HepG2 (cell line): ENCODE measurements at regions not wholly inside any gene's neighbourhood (a gene's known extent, or its start where the extent isn't known, plus 50 kb on each side); places are given as distances from the start of the nearest gene placed in this dataset.

Experiments used
- ATAC-seq: fragments of 200-7000 bp; cut with Tn5 transposase; 3 replicates; pipeline ENCODE4 v1.9.1; 2020; ENCODE audit warnings: mild to moderate bottlenecking, moderate library complexity
- BruUV-seq: library from RNA; stranded (reverse); fragments of 400-500 nt; replicated peaks from 2 replicates; lab custom pipeline; 2021; lab: Mats Ljungman, UMichigan
- CTCF ChIA-PET: fragments of 300-600 bp; formaldehyde crosslinking; extraction: SDS; loops from one replicate; lab custom pipeline; 2021; ENCODE audit warnings: low total read pairs, inconsistent platforms, low intra/inter-chr PET ratio; lab: Yijun Ruan, JAX
- POLR2A ChIA-PET: fragments of 350-600 bp; sonication (Branson Sonifier 250); formaldehyde crosslinking; loops from one replicate; lab custom pipeline; 2020; ENCODE audit warnings: antibody characterized with exemption, inconsistent platforms; lab: Yijun Ruan, JAX
- DNase-seq: peaks from one replicate; pipeline ENCODE4 v3.0.0-alpha.2; 2015; ENCODE audit warnings: low spot score
- FAIRE-seq: peaks from 3 replicates; lab custom pipeline; 2011; peaks lifted over from hg19 to GRCh38; lab: Jason Lieb, UNC
- H2AFZ ChIP-seq: one replicate; pipeline ENCODE4 v1.6.1; 2011; ENCODE audit warnings: low read length, inconsistent platforms
- H3K27ac ChIP-seq: fragments of 300-600 bp; 3 replicates; pipeline ENCODE4 v1.8.0; 2011; ENCODE audit warnings: mixed run types, mild to moderate bottlenecking, mixed read lengths, low read length, inconsistent platforms; ENCODE audit not compliant: insufficient read depth; ENCODE audit errors: extremely low read length
- H3K27me3 ChIP-seq, 2 experiments: fragments of 200-600 bp in 1 of 2; 2 replicates in 1 of 2; 3 replicates in 1 of 2; pipeline versions ENCODE4 v1.6.0 to v1.8.0; 2011; ENCODE audit warnings: low read length in 2 of 2, mild to moderate bottlenecking in 2 of 2, moderate library complexity in 2 of 2, inconsistent platforms in 1 of 2; ENCODE audit not compliant: insufficient read depth in 2 of 2, control insufficient read depth in 1 of 2
- H3K36me3 ChIP-seq, 2 experiments: fragments of 200-600 bp in 1 of 2; replicated peaks in 1 of 2; 2 replicates in 1 of 2; 3 replicates in 1 of 2; pipeline versions ENCODE4 v1.5.1 to v1.8.0; 2011; ENCODE audit warnings: low read length in 2 of 2, inconsistent platforms in 1 of 2; ENCODE audit not compliant: insufficient read depth in 2 of 2, control insufficient read depth in 1 of 2
- H3K4me1 ChIP-seq: 2 replicates; pipeline ENCODE4 v1.5.1; 2012; ENCODE audit warnings: low read length, inconsistent platforms; ENCODE audit not compliant: insufficient read depth
- H3K4me2 ChIP-seq: 2 replicates; pipeline ENCODE4 v1.6.0; 2011; ENCODE audit warnings: low read depth, low read length, inconsistent platforms
- H3K4me3 ChIP-seq, 3 experiments: fragments of 200-600 bp in 1 of 3; sonication (generic), shearing (Covaris generic) in 1 of 3; replicated peaks in 1 of 3; 2 replicates each; pipeline ENCODE4 v1.5.1; 2011 to 2016; ENCODE audit warnings: low read length in 3 of 3, inconsistent platforms in 2 of 3, low read depth in 2 of 3, mild to moderate bottlenecking in 2 of 3, control low read depth in 1 of 3, mixed read lengths in 1 of 3; ENCODE audit not compliant: insufficient read depth in 1 of 3
- H3K79me2 ChIP-seq: one replicate; pipeline ENCODE4 v1.6.1; 2011; ENCODE audit warnings: low read length, inconsistent platforms; ENCODE audit not compliant: insufficient read depth
- H3K9ac ChIP-seq: 2 replicates; pipeline ENCODE4 v1.6.0; 2011; ENCODE audit warnings: mild to moderate bottlenecking, low read depth, low read length, inconsistent platforms; ENCODE audit not compliant: insufficient read depth
- H3K9me3 ChIP-seq: 2 replicates; pipeline ENCODE4 v1.5.1; 2012; ENCODE audit warnings: mild to moderate bottlenecking, low read length
- H4K20me1 ChIP-seq: 2 replicates; pipeline ENCODE4 v1.6.0; 2011; ENCODE audit warnings: inconsistent platforms, mild to moderate bottlenecking, low read length, moderate library complexity; ENCODE audit not compliant: insufficient read depth
- CBX2 ChIP-seq, 2 experiments: fragments of 200-600 bp in 1 of 2; sonication (generic); formaldehyde crosslinking in 1 of 2; IDR thresholded peaks; 2 replicates each; pipeline versions ENCODE4 v1.7.0 to v1.8.1; 2018 to 2022; ENCODE audit warnings: low read depth in 2 of 2, low read length in 1 of 2, mild to moderate bottlenecking in 1 of 2, missing genetic modification reagents in 1 of 2
- CEBPB ChIP-seq: IDR thresholded peaks from 2 replicates; pipeline ENCODE4 v1.6.1; 2011; ENCODE audit warnings: low read depth, low read length, improper control_type of control experiment, borderline replicate concordance
- FUBP1 ChIP-seq: sonication (generic); formaldehyde crosslinking; IDR thresholded peaks from 2 replicates; pipeline ENCODE4 v1.5.1; 2020; ENCODE audit warnings: missing genetic modification reagents, mild to moderate bottlenecking, borderline replicate concordance
- HNRNPK ChIP-seq: fragments of 200-400 bp; formaldehyde crosslinking; IDR thresholded peaks from 2 replicates; pipeline ENCODE4 v1.6.1; 2018; ENCODE audit warnings: low read length, low read depth, moderate library complexity, mild to moderate bottlenecking; ENCODE audit not compliant: poor library complexity, severe bottlenecking
- PAF1 ChIP-seq: IDR thresholded peaks from 2 replicates; pipeline ENCODE4 v1.6.1; 2016; ENCODE audit warnings: missing genetic modification reagents, missing compliant biosample characterization
- RNF2 ChIP-seq: fragments of 450-650 bp; conservative IDR thresholded peaks from 2 replicates; pipeline ENCODE4 v1.6.1; 2016; ENCODE audit warnings: low read depth
- TBX3 ChIP-seq: fragments of 450-650 bp; IDR thresholded peaks from 2 replicates; pipeline ENCODE4 v1.6.1; 2017; ENCODE audit warnings: antibody characterized with exemption, mild to moderate bottlenecking, inconsistent platforms, borderline replicate concordance
- ZBTB44 ChIP-seq: sonication (generic); formaldehyde crosslinking; IDR thresholded peaks from 2 replicates; pipeline ENCODE4 v1.4.0; 2020; ENCODE audit warnings: missing genetic modification reagents
- ZNF205 ChIP-seq: IDR thresholded peaks from 2 replicates; pipeline ENCODE4 v1.6.1; 2018; ENCODE audit warnings: missing biosample characterization, missing genetic modification reagents
- ZNF382 ChIP-seq: sonication (generic); formaldehyde crosslinking; IDR thresholded peaks from 2 replicates; pipeline ENCODE4 v1.5.0; 2020; ENCODE audit warnings: missing genetic modification reagents, mild to moderate bottlenecking, borderline replicate concordance
- ZNF430 ChIP-seq: sonication (generic); formaldehyde crosslinking; IDR thresholded peaks from 2 replicates; pipeline ENCODE4 v1.9.0; 2021; ENCODE audit warnings: mild to moderate bottlenecking, missing genetic modification reagents
- ZNF431 ChIP-seq: sonication (generic); formaldehyde crosslinking; IDR thresholded peaks from 2 replicates; pipeline ENCODE4 v1.9.0; 2022; ENCODE audit warnings: missing genetic modification reagents, low read depth, mild to moderate bottlenecking, borderline replicate concordance
- ZNF567 ChIP-seq: sonication (generic); formaldehyde crosslinking; IDR thresholded peaks from 2 replicates; pipeline ENCODE4 v1.8.1; 2023; ENCODE audit warnings: mild to moderate bottlenecking, missing genetic modification reagents, borderline replicate concordance
- ZNF674 ChIP-seq: sonication (generic); formaldehyde crosslinking; IDR thresholded peaks from 2 replicates; pipeline ENCODE4 v1.5.0; 2020; ENCODE audit warnings: low read depth, mild to moderate bottlenecking, missing genetic modification reagents
- WGBS: methylation state at CpG from one replicate; pipeline ENCODE4 v1.1.6; 2017; ENCODE audit warnings: low lambda C conversion rate; 5-methylcytosine and 5-hydroxymethylcytosine counted together
- in situ Hi-C: cut with HindIII; loops from 2 replicates; pipeline ENCODE4 v1.10.0; 2017; ENCODE audit warnings: low pct_unique_long_range_greater_than_20kb; ENCODE audit not compliant: extremely low pct_ligation_motif_present
- intact Hi-C: fragments of 100-400 bp; cut with micrococcal nuclease; formaldehyde crosslinking; loops from one replicate; pipeline ENCODE4 v1.10.0; 2022; ENCODE audit not compliant: unreplicated experiment

GRCh38 chr3:150035910-150036612, 65.4 kb upstream of the PFN2 start:
- Histone ChIP-seq H2AFZ (no peak overlapping the region), H3K9ac (no peak overlapping the region), H3K27me3 (peaks cover 0 to 9% of the 10 kb centered on the region in 2 experiments; a peak in 2 of 5 replicates), H3K36me3 (no peaks in the 10 kb centered on the region), H3K4me1 (peaks cover 7% of the 10 kb centered on the region; the same call in 1 of the 2 replicates), H3K4me3 (no peak overlapping the region), H3K9me3 (no peaks in the 10 kb centered on the region), H3K4me2 (no peak overlapping the region), H3K79me2 (no peaks in the 10 kb centered on the region), H4K20me1 (no peaks in the 10 kb centered on the region), H3K27ac (no peak overlapping the region)
- ChIA-PET POLR2A (no interaction called here), CTCF (no interaction called here)
- WGBS: 19% methylated on average over 7 of the region's 7 CpGs
- DNase-seq: no peak
- in situ Hi-C loops (no loop called here), intact Hi-C loops (no loop called here)
- ATAC-seq: no peak
- BruUV-seq: no TSS peak
- no peak for TF ChIP-seq RNF2
- TF ChIP-seq ZNF674 (CRISPR knock-in tag): no peak
- TF ChIP-seq ZNF567 (CRISPR knock-in tag): no peak
- no peak for TF ChIP-seq CEBPB
- no peak for TF ChIP-seq ZBTB44 (CRISPR knock-in tag)
- TF ChIP-seq CBX2 (IDR thresholded peaks at IDR 0.05; ENCODE audit: low read depth, low read length): no peak
- no peak for TF ChIP-seq CBX2 (CRISPR knock-in tag; IDR thresholded peaks at IDR 0.05; ENCODE audit: low read depth)
- TF ChIP-seq ZNF205 (CRISPR knock-in tag): no peak
- no peak for TF ChIP-seq HNRNPK
- no peak for TF ChIP-seq ZNF382 (CRISPR knock-in tag)
- no peak for TF ChIP-seq FUBP1 (CRISPR knock-in tag)
- TF ChIP-seq TBX3: no peak
- TF ChIP-seq PAF1 (CRISPR knock-in tag): no peak
- no peak for TF ChIP-seq ZNF430 (CRISPR knock-in tag)
- TF ChIP-seq ZNF431 (CRISPR knock-in tag): no peak
- no peak for FAIRE-seq
